ENCODE measurements at regions not wholly inside any gene's neighbourhood (a gene's known extent, or its start where the extent isn't known, plus 50 kb on each side); places are given as distances from the start of the nearest gene placed in this dataset.

- H3K36me3 Mint-ChIP-seq, result no peaks in the 10 kb centered on the region
- H3K4me3 Mint-ChIP-seq, result no peak overlapping the region
- ATAC-seq (ENCODE audit: low read depth) (no peak), DNase-seq (ENCODE audit: low spot score in 2 of 2) (no peak)
- no peaks in the 10 kb centered on the region for H3K4me1 Mint-ChIP-seq
- H3K27ac Mint-ChIP-seq, result no peak overlapping the region
- peaks cover 4% of the 10 kb centered on the region for H3K9me3 Mint-ChIP-seq
- H3K27me3 Mint-ChIP-seq, result no peaks in the 10 kb centered on the region
Measured at GRCh38 chr19:28680111-28680510, 532.8 kb downstream of the UQCRFS1 start.

- H3K4me3 Mint-ChIP-seq, result no peak overlapping the region
- DNase-seq (ENCODE audit: low spot score in 2 of 2), result no peak
- no peaks in the 10 kb centered on the region for H3K4me1 Mint-ChIP-seq
- H3K9me3 Mint-ChIP-seq, result peaks cover 32% of the 10 kb centered on the region
- H3K27ac Mint-ChIP-seq, result no peak overlapping the region
- no peak for ATAC-seq (ENCODE audit: low read depth)
- H3K27me3 Mint-ChIP-seq, result no peaks in the 10 kb centered on the region
- H3K36me3 Mint-ChIP-seq, result no peaks in the 10 kb centered on the region
Measured at GRCh38 chr19:28670836-28671235, 542.1 kb downstream of the UQCRFS1 start.

GRCh38 chr19:28669804-28670203, 543.1 kb downstream of the UQCRFS1 start:
- no peaks in the 10 kb centered on the region for H3K4me1 Mint-ChIP-seq
- no peaks in the 10 kb centered on the region for H3K36me3 Mint-ChIP-seq
- no peak for DNase-seq (ENCODE audit: low spot score in 2 of 2)
- peaks cover 35% of the 10 kb centered on the region for H3K9me3 Mint-ChIP-seq
- no peak for ATAC-seq (ENCODE audit: low read depth)
- no peak overlapping the region for H3K27ac Mint-ChIP-seq
- H3K4me3 Mint-ChIP-seq, result no peak overlapping the region
- H3K27me3 Mint-ChIP-seq, result no peaks in the 10 kb centered on the region

- no peak for DNase-seq (ENCODE audit: low spot score in 2 of 2)
- H3K36me3 Mint-ChIP-seq, result no peaks in the 10 kb centered on the region
- H3K4me1 Mint-ChIP-seq, result no peaks in the 10 kb centered on the region
- no peak for ATAC-seq (ENCODE audit: low read depth)
- H3K9me3 Mint-ChIP-seq, result peaks cover 40% of the 10 kb centered on the region
- H3K4me3 Mint-ChIP-seq, result no peak overlapping the region
- no peaks in the 10 kb centered on the region for H3K27me3 Mint-ChIP-seq
- no peak overlapping the region for H3K27ac Mint-ChIP-seq
Measured at GRCh38 chr19:28667348-28667977, 545.5 kb downstream of the UQCRFS1 start.

- Mint-ChIP-seq H3K4me3 (no peak overlapping the region), H3K4me1 (no peaks in the 10 kb centered on the region), H3K27me3 (no peaks in the 10 kb centered on the region), H3K27ac (no peak overlapping the region), H3K9me3 (peaks cover 43% of the 10 kb centered on the region), H3K36me3 (no peaks in the 10 kb centered on the region)
- no peak for DNase-seq (ENCODE audit: low spot score in 2 of 2)
- no peak for ATAC-seq (ENCODE audit: low read depth)
Measured at GRCh38 chr19:28665748-28666147, 547.2 kb downstream of the UQCRFS1 start.

- ATAC-seq (ENCODE audit: low read depth) (no peak), DNase-seq (ENCODE audit: low spot score in 2 of 2) (no peak)
- H3K27ac Mint-ChIP-seq, result no peak overlapping the region
- H3K27me3 Mint-ChIP-seq, result no peaks in the 10 kb centered on the region
- no peaks in the 10 kb centered on the region for H3K4me1 Mint-ChIP-seq
- H3K9me3 Mint-ChIP-seq, result peaks cover 25% of the 10 kb centered on the region
- H3K36me3 Mint-ChIP-seq, result peaks cover 2% of the 10 kb centered on the region
- no peak overlapping the region for H3K4me3 Mint-ChIP-seq
Measured at GRCh38 chr19:28656644-28657043, 556.3 kb downstream of the UQCRFS1 start.

GRCh38 chr19:28655054-28655453, 557.9 kb downstream of the UQCRFS1 start:
- H3K4me3 Mint-ChIP-seq, result no peak overlapping the region
- no peaks in the 10 kb centered on the region for H3K27me3 Mint-ChIP-seq
- H3K9me3 Mint-ChIP-seq, result peaks cover 24% of the 10 kb centered on the region
- DNase-seq (ENCODE audit: low spot score in 2 of 2) (no peak), ATAC-seq (ENCODE audit: low read depth) (no peak)
- no peak overlapping the region for H3K27ac Mint-ChIP-seq
- no peaks in the 10 kb centered on the region for H3K4me1 Mint-ChIP-seq
- peaks cover 2% of the 10 kb centered on the region for H3K36me3 Mint-ChIP-seq

GRCh38 chr19:28652765-28653164, 560.2 kb downstream of the UQCRFS1 start:
- Mint-ChIP-seq H3K27me3 (no peaks in the 10 kb centered on the region), H3K4me1 (no peaks in the 10 kb centered on the region), H3K4me3 (no peak overlapping the region), H3K9me3 (peaks cover 16% of the 10 kb centered on the region), H3K36me3 (no peaks in the 10 kb centered on the region), H3K27ac (no peak overlapping the region)
- ATAC-seq (ENCODE audit: low read depth) (no peak), DNase-seq (ENCODE audit: low spot score in 2 of 2) (no peak)

GRCh38 chr19:28646629-28647028, 566.3 kb downstream of the UQCRFS1 start:
- Mint-ChIP-seq H3K27ac (no peak overlapping the region), H3K27me3 (no peaks in the 10 kb centered on the region), H3K36me3 (no peaks in the 10 kb centered on the region), H3K9me3 (peaks cover 15% of the 10 kb centered on the region), H3K4me3 (no peak overlapping the region), H3K4me1 (no peaks in the 10 kb centered on the region)
- DNase-seq (ENCODE audit: low spot score in 2 of 2) (no peak), ATAC-seq (ENCODE audit: low read depth) (no peak)

GRCh38 chr19:28644169-28644775, 568.7 kb downstream of the UQCRFS1 start:
- H3K27me3 Mint-ChIP-seq, result no peaks in the 10 kb centered on the region
- ATAC-seq (ENCODE audit: low read depth) (no peak), DNase-seq (ENCODE audit: low spot score in 2 of 2) (no peak)
- H3K27ac Mint-ChIP-seq, result no peak overlapping the region
- peaks cover 15% of the 10 kb centered on the region for H3K9me3 Mint-ChIP-seq
- no peaks in the 10 kb centered on the region for H3K4me1 Mint-ChIP-seq
- no peak overlapping the region for H3K4me3 Mint-ChIP-seq
- H3K36me3 Mint-ChIP-seq, result no peaks in the 10 kb centered on the region

GRCh38 chr19:28642787-28643683, 569.9 kb downstream of the UQCRFS1 start:
- no peak overlapping the region for H3K4me3 Mint-ChIP-seq
- no peak overlapping the region for H3K27ac Mint-ChIP-seq
- DNase-seq (ENCODE audit: low spot score in 2 of 2) (no peak), ATAC-seq (ENCODE audit: low read depth) (no peak)
- no peaks in the 10 kb centered on the region for H3K36me3 Mint-ChIP-seq
- H3K9me3 Mint-ChIP-seq, result peaks cover 17% of the 10 kb centered on the region
- no peaks in the 10 kb centered on the region for H3K4me1 Mint-ChIP-seq
- H3K27me3 Mint-ChIP-seq, result no peaks in the 10 kb centered on the region

- no peak overlapping the region for H3K27ac Mint-ChIP-seq
- DNase-seq (ENCODE audit: low spot score in 2 of 2), result no peak
- H3K9me3 Mint-ChIP-seq, result peaks cover 19% of the 10 kb centered on the region
- ATAC-seq (ENCODE audit: low read depth), result no peak
- no peaks in the 10 kb centered on the region for H3K36me3 Mint-ChIP-seq
- no peak overlapping the region for H3K4me3 Mint-ChIP-seq
- no peaks in the 10 kb centered on the region for H3K27me3 Mint-ChIP-seq
- no peaks in the 10 kb centered on the region for H3K4me1 Mint-ChIP-seq
Measured at GRCh38 chr19:28641395-28641794, 571.6 kb downstream of the UQCRFS1 start.

- H3K4me1 Mint-ChIP-seq, result no peaks in the 10 kb centered on the region
- H3K36me3 Mint-ChIP-seq, result no peaks in the 10 kb centered on the region
- H3K9me3 Mint-ChIP-seq, result peaks cover 18% of the 10 kb centered on the region
- no peak overlapping the region for H3K27ac Mint-ChIP-seq
- no peaks in the 10 kb centered on the region for H3K27me3 Mint-ChIP-seq
- no peak for ATAC-seq (ENCODE audit: low read depth)
- no peak for DNase-seq (ENCODE audit: low spot score in 2 of 2)
- H3K4me3 Mint-ChIP-seq, result no peak overlapping the region
Measured at GRCh38 chr19:28640506-28640905, 572.4 kb downstream of the UQCRFS1 start.

GRCh38 chr19:28638445-28638844, 574.5 kb downstream of the UQCRFS1 start:
- no peak overlapping the region for H3K4me3 Mint-ChIP-seq
- H3K36me3 Mint-ChIP-seq, result no peaks in the 10 kb centered on the region
- no peaks in the 10 kb centered on the region for H3K27me3 Mint-ChIP-seq
- no peak overlapping the region for H3K27ac Mint-ChIP-seq
- DNase-seq (ENCODE audit: low spot score in 2 of 2) (no peak), ATAC-seq (ENCODE audit: low read depth) (no peak)
- no peaks in the 10 kb centered on the region for H3K4me1 Mint-ChIP-seq
- peaks cover 14% of the 10 kb centered on the region for H3K9me3 Mint-ChIP-seq

Data from memory B cell (primary cell).